ENCODE measurements at regions not wholly inside any gene's neighbourhood (a gene's known extent, or its start where the extent isn't known, plus 50 kb on each side); places are given as distances from the start of the nearest gene placed in this dataset.
"Not testable (repeated sequence)": the region's sequence is repeated elsewhere in the genome, so short reads cannot be mapped to it uniquely, and the experiment has no call there.

- DNase-seq, result no peak
Observed at GRCh38 chr13:111005364-111005763, 90.5 kb upstream of the ANKRD10 start.

GRCh38 chr13:111004444-111004843, 89.6 kb upstream of the ANKRD10 start:
- DNase-seq, result no peak

GRCh38 chr13:111001636-111002035, 86.8 kb upstream of the ANKRD10 start:
- DNase-seq, result no peak

- DNase-seq, result no peak
Observed at GRCh38 chr13:110993788-110994187, 78.9 kb upstream of the ANKRD10 start.

GRCh38 chr13:110991991-110992508, 77.2 kb upstream of the ANKRD10 start:
- DNase-seq, result no peak

- no peak for DNase-seq
Observed at GRCh38 chr13:110989331-110989730, 74.5 kb upstream of the ANKRD10 start.

- no peak for DNase-seq
Observed at GRCh38 chr13:110985541-110985940, 70.7 kb upstream of the ANKRD10 start.

GRCh38 chr13:110984798-110985197, 69.9 kb upstream of the ANKRD10 start:
- DNase-seq, result no peak

GRCh38 chr13:110984381-110984780, 69.5 kb upstream of the ANKRD10 start:
- no peak for DNase-seq

- no peak for DNase-seq
Observed at GRCh38 chr13:110983241-110983640, 68.4 kb upstream of the ANKRD10 start.

GRCh38 chr13:110981379-110981778, 66.5 kb upstream of the ANKRD10 start:
- DNase-seq, result no peak

- no peak for DNase-seq
Observed at GRCh38 chr13:110980921-110981320, 66.1 kb upstream of the ANKRD10 start.

- DNase-seq, result not testable (repeated sequence)
Observed at GRCh38 chr13:110979149-110979548, 64.3 kb upstream of the ANKRD10 start.

- no peak for DNase-seq
Observed at GRCh38 chr13:110978390-110978789, 63.5 kb upstream of the ANKRD10 start.

- DNase-seq, result no peak
Observed at GRCh38 chr13:110976785-110977184, 61.9 kb upstream of the ANKRD10 start.

GRCh38 chr13:110973007-110973700, 58.3 kb upstream of the ANKRD10 start:
- no peak for DNase-seq

- no peak for DNase-seq
Observed at GRCh38 chr13:110971486-110971885, 56.6 kb upstream of the ANKRD10 start.

- not testable (repeated sequence) for DNase-seq
Observed at GRCh38 chr13:110967156-110967855, 52.4 kb upstream of the ANKRD10 start.

- DNase-seq, result no peak
Observed at GRCh38 chr13:110965755-110966134, 50.9 kb upstream of the ANKRD10 start.

- DNase-seq, result no peak
Observed at GRCh38 chr13:110965038-110965754, 50.3 kb upstream of the ANKRD10 start.

Data from NCI-H2081 (cell line).